ENCODE measurements at regions not wholly inside any gene's neighbourhood (a gene's known extent, or its start where the extent isn't known, plus 50 kb on each side); places are given as distances from the start of the nearest gene placed in this dataset.

DNA sequence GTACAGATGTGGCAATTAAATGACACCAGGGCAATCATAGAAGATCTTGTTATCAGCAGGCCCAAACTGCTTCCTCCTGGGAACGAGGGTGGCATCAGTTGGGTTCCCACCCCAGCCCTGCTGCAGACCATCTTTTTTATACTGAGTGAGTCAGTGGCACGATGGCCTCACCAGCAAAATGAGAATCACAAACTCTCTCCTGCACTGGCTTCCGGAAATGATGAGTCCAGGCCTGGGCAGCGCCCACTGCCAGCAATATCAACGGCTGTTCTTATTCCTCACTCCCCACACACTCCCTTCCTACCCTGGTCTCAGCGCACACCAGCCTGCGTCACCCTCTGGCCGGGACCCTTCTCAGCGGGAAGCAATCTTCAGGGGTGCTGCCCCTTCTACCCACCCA lies 340.3 kb downstream of the FOXL1 start:
- Histone ChIP-seq H3K9me2 (ENCODE audit: insufficient read depth, low read length) (no peaks in the 10 kb centered on the region), H2AFZ (ENCODE audit: low read length) (no peak overlapping the region), H3K4me3 (ENCODE audit: low read depth, low read length, poor library complexity, severe bottlenecking) (no peak overlapping the region), H3K27ac (ENCODE audit: low read depth, low read length, poor library complexity, severe bottlenecking) (no peak overlapping the region), H4K20me1 (ENCODE audit: insufficient read depth, low read length) (no peaks in the 10 kb centered on the region), H3K4me1 (ENCODE audit: insufficient read depth, low read length, poor library complexity, severe bottlenecking) (no peaks in the 10 kb centered on the region), H3K4me2 (ENCODE audit: low read length) (no peak overlapping the region), H3K79me2 (ENCODE audit: insufficient read depth, low read depth, low read length) (no peaks in the 10 kb centered on the region), H3K36me3 (ENCODE audit: insufficient read depth, low read length) (no peaks in the 10 kb centered on the region), H3K9me3 (ENCODE audit: low read length) (no peaks in the 10 kb centered on the region)
- ChIA-PET POLR2A (no interaction called here), CTCF (ENCODE audit: unreplicated experiment) (no interaction called here)
- BruUV-seq (replicated peaks), result no TSS peak
- intact Hi-C loops (cut with micrococcal nuclease; ENCODE audit: unreplicated experiment), result no loop called here
- TF ChIP-seq EZH2phosphoT487 (IDR thresholded peaks at IDR 0.05; ENCODE audit: borderline replicate concordance, low read depth, low read length), result no peak
- TF ChIP-seq CTCF (conservative IDR thresholded peaks at IDR 0.05; ENCODE audit: low read length), result no peak
- no peak for DNase-seq (ENCODE audit: low spot score)

DNA sequence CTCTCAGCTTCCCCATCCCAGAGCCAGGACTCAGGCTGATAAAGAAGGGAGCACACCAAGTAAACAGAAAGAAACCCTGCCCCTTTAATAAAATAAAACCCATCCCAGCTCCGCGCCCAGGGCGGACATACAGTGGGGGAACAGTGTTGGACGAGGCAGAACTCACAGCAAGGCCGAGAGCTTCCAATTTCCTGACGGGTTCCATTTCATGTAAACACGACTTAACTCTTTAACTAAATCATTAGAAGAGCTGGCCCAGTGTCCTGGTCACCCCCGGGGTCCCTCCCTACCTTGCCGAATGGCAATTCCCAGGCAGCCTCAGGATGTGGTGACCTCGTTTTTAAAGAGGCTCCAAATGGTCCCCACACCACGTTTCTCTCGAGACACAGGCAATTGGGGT lies 340.7 kb downstream of the FOXL1 start:
- POLR2A ChIA-PET, result no interaction called here
- Histone ChIP-seq H4K20me1 (ENCODE audit: insufficient read depth, low read length) (no peaks in the 10 kb centered on the region), H3K4me1 (ENCODE audit: insufficient read depth, low read length, poor library complexity, severe bottlenecking) (no peaks in the 10 kb centered on the region), H3K9me3 (ENCODE audit: low read length) (no peaks in the 10 kb centered on the region), H3K9me2 (ENCODE audit: insufficient read depth, low read length) (no peaks in the 10 kb centered on the region), H3K4me2 (ENCODE audit: low read length) (no peak overlapping the region), H3K79me2 (ENCODE audit: insufficient read depth, low read depth, low read length) (no peaks in the 10 kb centered on the region), H2AFZ (ENCODE audit: low read length) (no peak overlapping the region), H3K36me3 (ENCODE audit: insufficient read depth, low read length) (no peaks in the 10 kb centered on the region), H3K4me3 (ENCODE audit: low read depth, low read length, poor library complexity, severe bottlenecking) (no peak overlapping the region), H3K27ac (ENCODE audit: low read depth, low read length, poor library complexity, severe bottlenecking) (no peak overlapping the region)
- BruUV-seq (replicated peaks), result no TSS peak
- intact Hi-C loops (cut with micrococcal nuclease; ENCODE audit: unreplicated experiment), result no loop called here
- no peak for DNase-seq (ENCODE audit: low spot score)
- no peak for TF ChIP-seq EZH2phosphoT487 (IDR thresholded peaks at IDR 0.05; ENCODE audit: borderline replicate concordance, low read depth, low read length)
- TF ChIP-seq CTCF (conservative IDR thresholded peaks at IDR 0.05; ENCODE audit: low read length), result no peak
- CTCF ChIA-PET (ENCODE audit: unreplicated experiment), result no interaction called here

- BruUV-seq (replicated peaks), result no TSS peak
- no peaks in the 10 kb centered on the region for H3K4me1 ChIP-seq (ENCODE audit: insufficient read depth, low read length, poor library complexity, severe bottlenecking)
- no peaks in the 10 kb centered on the region for H3K9me2 ChIP-seq (ENCODE audit: insufficient read depth, low read length)
- TF ChIP-seq EZH2phosphoT487 (IDR thresholded peaks at IDR 0.05; ENCODE audit: borderline replicate concordance, low read depth, low read length) (no peak), CTCF (conservative IDR thresholded peaks at IDR 0.05; ENCODE audit: low read length) (no peak)
- H3K9me3 ChIP-seq (ENCODE audit: low read length), result no peaks in the 10 kb centered on the region
- H4K20me1 ChIP-seq (ENCODE audit: insufficient read depth, low read length), result no peaks in the 10 kb centered on the region
- CTCF ChIA-PET (ENCODE audit: unreplicated experiment), result no interaction called here
- no peak overlapping the region for H3K4me3 ChIP-seq (ENCODE audit: low read depth, low read length, poor library complexity, severe bottlenecking)
- intact Hi-C loops (cut with micrococcal nuclease; ENCODE audit: unreplicated experiment), result no loop called here
- H3K79me2 ChIP-seq (ENCODE audit: insufficient read depth, low read depth, low read length), result no peaks in the 10 kb centered on the region
- no peak overlapping the region for H2AFZ ChIP-seq (ENCODE audit: low read length)
- no peaks in the 10 kb centered on the region for H3K36me3 ChIP-seq (ENCODE audit: insufficient read depth, low read length)
- no peak for DNase-seq (ENCODE audit: low spot score)
- no peak overlapping the region for H3K4me2 ChIP-seq (ENCODE audit: low read length)
- POLR2A ChIA-PET, result no interaction called here
- H3K27ac ChIP-seq (ENCODE audit: low read depth, low read length, poor library complexity, severe bottlenecking), result no peak overlapping the region
These were observed 341.4 kb downstream of the FOXL1 start for GRCh38 chr16:86919578-86920305.

All from OCI-LY7 (cell line).